Erythroblast (primary cell): ENCODE measurements at regions not wholly inside any gene's neighbourhood (a gene's known extent, or its start where the extent isn't known, plus 50 kb on each side); places are given as distances from the start of the nearest gene placed in this dataset.

Experiments
- GATA1 ChIP-seq: IDR thresholded peaks from 2 replicates; pipeline ENCODE4 v1.6.1; 2011; ENCODE audit warnings: low read depth, mild to moderate bottlenecking, control low read depth, low read length, moderate library complexity
- POLR2A ChIP-seq: IDR thresholded peaks from 2 replicates; pipeline ENCODE4 v1.6.1; 2011; ENCODE audit warnings: mild to moderate bottlenecking, low read length

DNA sequence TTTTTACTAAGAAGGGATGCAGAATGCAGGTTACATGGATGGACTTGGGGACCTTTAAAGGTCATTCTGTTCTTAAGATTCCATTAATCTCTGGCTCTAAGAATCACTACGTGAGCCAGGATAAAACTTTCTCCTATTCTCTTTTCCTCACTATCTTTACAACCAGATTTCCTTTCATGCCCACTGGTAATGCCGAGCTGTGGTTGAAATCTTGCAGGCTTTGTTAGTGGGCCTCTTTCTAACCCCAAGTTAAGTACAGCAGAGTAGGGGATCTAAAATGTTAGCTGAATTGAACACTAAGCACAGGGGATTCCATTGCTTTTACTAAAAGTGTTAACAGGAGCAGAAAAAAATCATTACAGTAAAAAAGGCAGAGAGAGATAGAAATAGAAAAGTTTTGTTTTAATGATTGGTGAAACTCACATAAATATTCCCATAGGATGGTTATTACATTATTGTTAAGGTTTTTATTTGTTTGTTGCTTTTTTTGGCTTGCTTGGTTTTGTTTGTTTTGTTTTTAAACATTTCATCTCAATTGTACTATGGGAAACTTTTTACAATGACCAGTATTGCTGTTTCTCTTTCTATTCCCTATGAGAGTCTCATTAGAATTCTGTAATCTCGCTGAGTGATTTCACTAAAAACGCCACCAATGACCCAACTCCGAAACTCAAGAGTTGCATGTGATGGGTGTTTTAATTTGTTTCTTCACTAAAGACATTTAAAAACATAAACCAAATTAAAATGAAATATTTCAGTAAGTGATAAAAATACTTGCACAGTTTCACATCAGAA, 54.1 kb upstream of the HTATIP2 start:
- TF ChIP-seq POLR2A (no peak), GATA1 (no peak)
